K562 (cell line): ENCODE measurements at regions not wholly inside any gene's neighbourhood (a gene's known extent, or its start where the extent isn't known, plus 50 kb on each side); places are given as distances from the start of the nearest gene placed in this dataset.

ENCODE experiments used
- ETS2 ChIP-seq: IDR thresholded peaks from 2 replicates; pipeline ENCODE4 v1.6.1; 2016; ENCODE audit warnings: borderline replicate concordance, missing genetic modification characterization, mild to moderate bottlenecking, moderate library complexity, missing compliant biosample characterization; ENCODE audit not compliant: poor library complexity, severe bottlenecking
- FOS ChIP-seq: IDR thresholded peaks from 3 replicates; pipeline ENCODE4 v1.6.1; 2011; ENCODE audit not compliant: insufficient read length; ENCODE audit errors: extremely low read depth
- GABPA ChIP-seq: fragments of 200-800 bp; sonication (Bioruptor generic); conservative IDR thresholded peaks from 2 replicates; pipeline ENCODE4 v1.6.1; 2016; ENCODE audit warnings: low read depth, missing genetic modification characterization, missing compliant biosample characterization
- HDAC6 ChIP-seq: IDR thresholded peaks from 2 replicates; pipeline ENCODE4 v1.6.1; 2012; ENCODE audit warnings: low read depth, mild to moderate bottlenecking, control low read depth, inconsistent platforms, low read length, moderate library complexity
- HIVEP1 ChIP-seq: fragments of 250-450 bp; sonication (Bioruptor Pico); IDR thresholded peaks from 2 replicates; pipeline ENCODE4 v1.4.0; 2020; ENCODE audit warnings: mild to moderate bottlenecking
- POLR2AphosphoS5 ChIP-seq: IDR thresholded peaks from 2 replicates; pipeline ENCODE4 v1.6.1; 2011; ENCODE audit warnings: mild to moderate bottlenecking, low read depth, low read length, moderate library complexity; ENCODE audit not compliant: control insufficient read depth, insufficient read depth
- RFX5 ChIP-seq: IDR thresholded peaks from 2 replicates; pipeline ENCODE4 v1.6.1; 2011; ENCODE audit warnings: low read depth, mild to moderate bottlenecking, improper control_type of control experiment, low read length
- SIN3B ChIP-seq: fragments of 450-650 bp; IDR thresholded peaks from 2 replicates; pipeline ENCODE4 v1.6.1; 2017; ENCODE audit warnings: low read depth, mild to moderate bottlenecking, moderate library complexity
- SRSF9 ChIP-seq: fragments of 200-400 bp; formaldehyde crosslinking; IDR thresholded peaks from 2 replicates; pipeline ENCODE4 v1.6.1; 2017; ENCODE audit warnings: low read depth, low read length, borderline replicate concordance
- TF ChIP-seq, protein P1 (sequence below), 3 experiments: IDR thresholded peaks in 2 of 3; conservative IDR thresholded peaks in 1 of 3; 2 replicates each; pipeline ENCODE4 v1.5.1; 2011 to 2012; ENCODE audit warnings: low read length in 3 of 3, mild to moderate bottlenecking in 3 of 3, control low read depth in 2 of 3, improper control_type of control experiment in 1 of 3, inconsistent platforms in 1 of 3, low read depth in 1 of 3, mixed read lengths in 1 of 3, moderate library complexity in 1 of 3; ENCODE audit not compliant: insufficient read depth in 2 of 3

- no peak for TF ChIP-seq POLR2AphosphoS5
- TF ChIP-seq RFX5 = no peak
- TF ChIP-seq, protein P1, sequence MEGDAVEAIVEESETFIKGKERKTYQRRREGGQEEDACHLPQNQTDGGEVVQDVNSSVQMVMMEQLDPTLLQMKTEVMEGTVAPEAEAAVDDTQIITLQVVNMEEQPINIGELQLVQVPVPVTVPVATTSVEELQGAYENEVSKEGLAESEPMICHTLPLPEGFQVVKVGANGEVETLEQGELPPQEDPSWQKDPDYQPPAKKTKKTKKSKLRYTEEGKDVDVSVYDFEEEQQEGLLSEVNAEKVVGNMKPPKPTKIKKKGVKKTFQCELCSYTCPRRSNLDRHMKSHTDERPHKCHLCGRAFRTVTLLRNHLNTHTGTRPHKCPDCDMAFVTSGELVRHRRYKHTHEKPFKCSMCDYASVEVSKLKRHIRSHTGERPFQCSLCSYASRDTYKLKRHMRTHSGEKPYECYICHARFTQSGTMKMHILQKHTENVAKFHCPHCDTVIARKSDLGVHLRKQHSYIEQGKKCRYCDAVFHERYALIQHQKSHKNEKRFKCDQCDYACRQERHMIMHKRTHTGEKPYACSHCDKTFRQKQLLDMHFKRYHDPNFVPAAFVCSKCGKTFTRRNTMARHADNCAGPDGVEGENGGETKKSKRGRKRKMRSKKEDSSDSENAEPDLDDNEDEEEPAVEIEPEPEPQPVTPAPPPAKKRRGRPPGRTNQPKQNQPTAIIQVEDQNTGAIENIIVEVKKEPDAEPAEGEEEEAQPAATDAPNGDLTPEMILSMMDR (IDR thresholded peaks at IDR 0.05 in 2 of 3, conservative IDR thresholded peaks at IDR 0.05 in 1 of 3; ENCODE audit: insufficient read depth in 2 of 3, low read depth in 1 of 3, low read length in 3 of 3) = no peak
- TF ChIP-seq HDAC6 = no peak
- TF ChIP-seq GABPA (tag) = no peak
- no peak for TF ChIP-seq HIVEP1 (CRISPR knock-in tag)
- no peak for TF ChIP-seq ETS2 (tag)
- TF ChIP-seq SRSF9 = no peak
- TF ChIP-seq SIN3B = no peak
- TF ChIP-seq FOS = no peak
Observed at GRCh38 chr13:47168066-47168465, 271.2 kb upstream of the HTR2A start.
